SK-N-SH (cell line): ENCODE measurements at regions not wholly inside any gene's neighbourhood (a gene's known extent, or its start where the extent isn't known, plus 50 kb on each side); places are given as distances from the start of the nearest gene placed in this dataset.

Source experiments
- ELF1 ChIP-seq: IDR thresholded peaks from 2 replicates; pipeline ENCODE4 v1.4.0; 2012
- EP300 ChIP-seq, 2 experiments: IDR thresholded peaks; 2 replicates each; pipeline versions ENCODE4 v1.4.0 to v1.6.1; 2012; ENCODE audit warnings: borderline replicate concordance in 1 of 2, low read depth in 1 of 2, low read length in 1 of 2
- EZH2phosphoT487 ChIP-seq: fragments of 200-600 bp; sonication (generic); IDR thresholded peaks from 2 replicates; pipeline ENCODE4 v1.6.1; 2017; ENCODE audit warnings: low read depth, mixed run types, mild to moderate bottlenecking, antibody characterized with exemption, moderate library complexity, borderline replicate concordance
- GABPA ChIP-seq: IDR thresholded peaks from 2 replicates; pipeline ENCODE4 v1.4.0; 2012; ENCODE audit warnings: low read depth, mild to moderate bottlenecking
- MXI1 ChIP-seq: IDR thresholded peaks from 2 replicates; pipeline ENCODE4 v1.6.1; 2012; ENCODE audit warnings: mild to moderate bottlenecking, low read depth, low read length, improper control_type of control experiment
- NRF1 ChIP-seq: IDR thresholded peaks from 2 replicates; pipeline ENCODE4 v1.6.1; 2012; ENCODE audit warnings: low read depth, mild to moderate bottlenecking, low read length
- POLR2AphosphoS5 ChIP-seq: IDR thresholded peaks from 2 replicates; pipeline ENCODE4 v1.6.1; 2012; ENCODE audit warnings: low read depth, low read length
- RAD21 ChIP-seq: IDR thresholded peaks from 2 replicates; pipeline ENCODE4 v1.6.1; 2012; ENCODE audit warnings: mild to moderate bottlenecking, low read length
- TCF12 ChIP-seq: IDR thresholded peaks from 2 replicates; pipeline ENCODE4 v1.4.0; 2012
- YY1 ChIP-seq: IDR thresholded peaks from 2 replicates; pipeline ENCODE4 v1.4.0; 2012; ENCODE audit warnings: low read depth, mild to moderate bottlenecking
- TF ChIP-seq, protein P1 (sequence below): fragments of 200-600 bp; sonication (generic); IDR thresholded peaks from 2 replicates; pipeline ENCODE4 v1.6.1; 2017; ENCODE audit warnings: antibody characterized with exemption, mild to moderate bottlenecking, moderate library complexity
- TF ChIP-seq, protein P2 (sequence below): IDR thresholded peaks from 2 replicates; pipeline ENCODE4 v1.4.0; 2012; ENCODE audit warnings: low read depth, borderline replicate concordance
- TF ChIP-seq, protein P3 (sequence below): fragments of 150-350 bp; IDR thresholded peaks from 2 replicates; pipeline ENCODE4 v1.6.1; 2017; ENCODE audit warnings: antibody characterized with exemption, low read length, low read depth, borderline replicate concordance

DNA sequence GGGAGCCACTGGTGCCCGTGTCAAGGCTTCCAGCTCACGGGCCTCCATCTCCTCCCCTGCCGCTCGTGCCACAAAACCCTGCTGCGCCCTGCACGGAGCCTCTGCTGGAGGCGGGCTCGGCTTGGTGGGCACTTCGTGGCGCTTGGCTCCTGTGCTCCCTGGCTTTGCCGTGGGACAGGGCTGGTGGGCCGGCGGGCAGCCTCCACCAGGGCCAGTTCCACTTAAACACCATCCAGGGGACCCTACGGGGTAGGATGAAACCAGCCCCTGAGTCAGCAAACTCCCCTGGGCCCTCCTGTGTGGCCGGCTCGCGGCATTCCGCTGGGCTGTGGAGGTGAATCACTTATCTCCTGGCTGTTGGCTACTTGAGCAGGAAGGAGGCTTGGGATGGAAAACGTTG is 1304.6 kb downstream of the BRD1 start:
- TF ChIP-seq, protein P1, sequence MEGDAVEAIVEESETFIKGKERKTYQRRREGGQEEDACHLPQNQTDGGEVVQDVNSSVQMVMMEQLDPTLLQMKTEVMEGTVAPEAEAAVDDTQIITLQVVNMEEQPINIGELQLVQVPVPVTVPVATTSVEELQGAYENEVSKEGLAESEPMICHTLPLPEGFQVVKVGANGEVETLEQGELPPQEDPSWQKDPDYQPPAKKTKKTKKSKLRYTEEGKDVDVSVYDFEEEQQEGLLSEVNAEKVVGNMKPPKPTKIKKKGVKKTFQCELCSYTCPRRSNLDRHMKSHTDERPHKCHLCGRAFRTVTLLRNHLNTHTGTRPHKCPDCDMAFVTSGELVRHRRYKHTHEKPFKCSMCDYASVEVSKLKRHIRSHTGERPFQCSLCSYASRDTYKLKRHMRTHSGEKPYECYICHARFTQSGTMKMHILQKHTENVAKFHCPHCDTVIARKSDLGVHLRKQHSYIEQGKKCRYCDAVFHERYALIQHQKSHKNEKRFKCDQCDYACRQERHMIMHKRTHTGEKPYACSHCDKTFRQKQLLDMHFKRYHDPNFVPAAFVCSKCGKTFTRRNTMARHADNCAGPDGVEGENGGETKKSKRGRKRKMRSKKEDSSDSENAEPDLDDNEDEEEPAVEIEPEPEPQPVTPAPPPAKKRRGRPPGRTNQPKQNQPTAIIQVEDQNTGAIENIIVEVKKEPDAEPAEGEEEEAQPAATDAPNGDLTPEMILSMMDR = no peak
- no peak for TF ChIP-seq RAD21
- TF ChIP-seq TCF12 = no peak
- TF ChIP-seq, protein P2, sequence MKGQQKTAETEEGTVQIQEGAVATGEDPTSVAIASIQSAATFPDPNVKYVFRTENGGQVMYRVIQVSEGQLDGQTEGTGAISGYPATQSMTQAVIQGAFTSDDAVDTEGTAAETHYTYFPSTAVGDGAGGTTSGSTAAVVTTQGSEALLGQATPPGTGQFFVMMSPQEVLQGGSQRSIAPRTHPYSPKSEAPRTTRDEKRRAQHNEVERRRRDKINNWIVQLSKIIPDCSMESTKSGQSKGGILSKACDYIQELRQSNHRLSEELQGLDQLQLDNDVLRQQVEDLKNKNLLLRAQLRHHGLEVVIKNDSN = no peak
- TF ChIP-seq POLR2AphosphoS5 = no peak
- TF ChIP-seq EP300 (IDR thresholded peaks at IDR 0.05; ENCODE audit: borderline replicate concordance in 1 of 2, low read depth in 1 of 2, low read length in 1 of 2) = no peak
- TF ChIP-seq GABPA = no peak
- no peak for TF ChIP-seq EZH2phosphoT487
- TF ChIP-seq MXI1 = no peak
- TF ChIP-seq YY1 = no peak
- no peak for TF ChIP-seq ELF1
- TF ChIP-seq NRF1 = no peak
- TF ChIP-seq, protein P3, sequence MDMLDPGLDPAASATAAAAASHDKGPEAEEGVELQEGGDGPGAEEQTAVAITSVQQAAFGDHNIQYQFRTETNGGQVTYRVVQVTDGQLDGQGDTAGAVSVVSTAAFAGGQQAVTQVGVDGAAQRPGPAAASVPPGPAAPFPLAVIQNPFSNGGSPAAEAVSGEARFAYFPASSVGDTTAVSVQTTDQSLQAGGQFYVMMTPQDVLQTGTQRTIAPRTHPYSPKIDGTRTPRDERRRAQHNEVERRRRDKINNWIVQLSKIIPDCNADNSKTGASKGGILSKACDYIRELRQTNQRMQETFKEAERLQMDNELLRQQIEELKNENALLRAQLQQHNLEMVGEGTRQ = no peak
